H1 (cell line): ENCODE measurements at regions not wholly inside any gene's neighbourhood (a gene's known extent, or its start where the extent isn't known, plus 50 kb on each side); places are given as distances from the start of the nearest gene placed in this dataset.

ENCODE experiments used
- CTCF ChIP-seq, 3 experiments: IDR thresholded peaks; 1 replicate in 2 of 3; 2 replicates in 1 of 3; pipeline versions ENCODE4 v1.5.1 to v1.6.1; 2011; ENCODE audit warnings: low read length in 3 of 3, mild to moderate bottlenecking in 3 of 3, inconsistent platforms in 2 of 3, low read depth in 1 of 3, moderate library complexity in 1 of 3; ENCODE audit not compliant: insufficient read depth in 1 of 3; ENCODE audit errors: control extremely low read depth in 1 of 3
- KDM1A ChIP-seq: fragments of 200-600, 300-600 bp; sonication (generic); IDR thresholded peaks from 2 replicates; pipeline ENCODE4 v1.7.1; 2016; ENCODE audit warnings: mild to moderate bottlenecking, low read length, borderline replicate concordance
- POLR2AphosphoS5 ChIP-seq: IDR thresholded peaks from 2 replicates; pipeline ENCODE4 v1.6.1; 2011; ENCODE audit warnings: low read depth, low read length
- ZNF274 ChIP-seq: IDR thresholded peaks from 2 replicates; pipeline ENCODE4 v1.7.0; 2012; ENCODE audit warnings: low read length, borderline replicate concordance; ENCODE audit errors: extremely low read depth

GRCh38 chr5:175254155-175254554, 189.8 kb downstream of the DRD1 start (continued):
- TF ChIP-seq CTCF (IDR thresholded peaks at IDR 0.05; ENCODE audit: control extremely low read depth in 1 of 3, insufficient read depth in 1 of 3, low read depth in 1 of 3, low read length in 3 of 3) (no peak), ZNF274 (no peak), POLR2AphosphoS5 (no peak), KDM1A (no peak)
